A549 (cell line): ENCODE measurements at regions not wholly inside any gene's neighbourhood (a gene's known extent, or its start where the extent isn't known, plus 50 kb on each side); places are given as distances from the start of the nearest gene placed in this dataset.
A peak's percentile ranks its signal among the peaks of the same experiment; 100 is the strongest.

Source experiments
- ATAC-seq, 2 experiments: fragments of 200-7000 bp in 1 of 2; fragments of >200 bp in 1 of 2; cut with Nextera tagmentation in 1 of 2; cut with Tn5 transposase in 1 of 2; 3 replicates each; pipeline versions ENCODE4 v1.8.0 to v1.9.1; 2018 to 2020; ENCODE audit warnings: mild to moderate bottlenecking in 1 of 2, moderate library complexity in 1 of 2
- CTCF ChIA-PET: fragments of 300-600 bp; sonication (Branson Sonifier 250); formaldehyde crosslinking; extraction: SDS; loops from one replicate; lab custom pipeline; 2021; ENCODE audit warnings: antibody characterized with exemption, inconsistent platforms; lab: Yijun Ruan, JAX
- POLR2A ChIA-PET: fragments of 350-600 bp; formaldehyde crosslinking; extraction: SDS; loops from one replicate; lab custom pipeline; 2021; ENCODE audit warnings: antibody characterized with exemption, inconsistent platforms; lab: Yijun Ruan, JAX
- DNase-seq, 2 experiments: peaks; one replicate each; pipeline versions ENCODE4 v3.0.0 to v3.0.0-alpha.2; 2011 to 2016; ENCODE audit warnings: low read depth in 1 of 2, low spot score in 1 of 2
- FAIRE-seq: peaks from 2 replicates; lab custom pipeline; 2011; peaks lifted over from hg19 to GRCh38; lab: Jason Lieb, UNC
- H3K27ac ChIP-seq, 2 experiments: fragments of >200 bp; sonication (Bioruptor Twin); formaldehyde crosslinking; 3 replicates each; pipeline ENCODE4 v1.5.1; 2016 to 2017
- H3K4me1 ChIP-seq: fragments of >200 bp; sonication (Bioruptor Twin); formaldehyde crosslinking; 3 replicates; pipeline ENCODE4 v1.6.1; 2016
- H3K4me2 ChIP-seq: fragments of >200 bp; sonication (Bioruptor Twin); formaldehyde crosslinking; 3 replicates; pipeline ENCODE4 v1.6.1; 2016
- H3K4me3 ChIP-seq: fragments of >200 bp; sonication (Bioruptor Twin); formaldehyde crosslinking; 3 replicates; pipeline ENCODE4 v1.5.1; 2016
- H3K9me3 ChIP-seq: fragments of >200 bp; sonication (Bioruptor Twin); formaldehyde crosslinking; 3 replicates; pipeline ENCODE4 v1.6.1; 2016
- CHD2 ChIP-seq: fragments of 150-350 bp; IDR thresholded peaks from 2 replicates; pipeline ENCODE4 v1.6.1; 2014; ENCODE audit warnings: low read length; ENCODE audit not compliant: partially characterized antibody
- EHMT2 ChIP-seq: fragments of 200-600 bp; sonication (generic); IDR thresholded peaks from 2 replicates; pipeline ENCODE4 v1.6.1; 2016; ENCODE audit warnings: antibody characterized with exemption, low read depth, mild to moderate bottlenecking, moderate library complexity
- FOSB ChIP-seq: fragments of 250-450 bp; sonication (Bioruptor Pico); IDR thresholded peaks from 2 replicates; pipeline ENCODE4 v1.5.0; 2020; ENCODE audit warnings: mild to moderate bottlenecking, moderate library complexity
- FOSL2 ChIP-seq, 2 experiments: fragments of 450-650 bp in 1 of 2; fragments of >200 bp in 1 of 2; sonication (Bioruptor Twin) in 1 of 2; formaldehyde crosslinking; IDR thresholded peaks; 2 replicates each; pipeline versions ENCODE4 v1.5.0 to v1.6.1; 2016 to 2020; ENCODE audit warnings: mild to moderate bottlenecking in 1 of 2, moderate library complexity in 1 of 2
- HEYL ChIP-seq: fragments of 250-450 bp; sonication (Bioruptor Pico); IDR thresholded peaks from 2 replicates; pipeline ENCODE4 v1.8.0; 2021; ENCODE audit warnings: mild to moderate bottlenecking, moderate library complexity
- HOXA7 ChIP-seq: fragments of 250-450 bp; sonication (Bioruptor Pico); IDR thresholded peaks from 2 replicates; pipeline ENCODE4 v1.5.0; 2020; ENCODE audit warnings: mild to moderate bottlenecking, moderate library complexity
- HOXB13 ChIP-seq: fragments of 250-450 bp; sonication (Bioruptor Pico); IDR thresholded peaks from 2 replicates; pipeline ENCODE4 v1.5.0; 2020; ENCODE audit warnings: low read depth, mild to moderate bottlenecking, moderate library complexity
- JUN ChIP-seq, 2 experiments: fragments of >200 bp; sonication (Bioruptor Twin); formaldehyde crosslinking; IDR thresholded peaks; 2 replicates in 1 of 2; 3 replicates in 1 of 2; pipeline ENCODE4 v1.6.1; 2016 to 2017
- JUNB ChIP-seq: fragments of >200 bp; sonication (Bioruptor Twin); formaldehyde crosslinking; IDR thresholded peaks from 2 replicates; pipeline ENCODE4 v1.6.1; 2016
- MAFK ChIP-seq: fragments of 450-650 bp; IDR thresholded peaks from 2 replicates; pipeline ENCODE4 v1.6.1; 2014; ENCODE audit not compliant: partially characterized antibody
- NFE2L2 ChIP-seq: fragments of 150-350 bp; conservative IDR thresholded peaks from 2 replicates; pipeline ENCODE4 v1.6.1; 2014; ENCODE audit warnings: low read length
- RAD21 ChIP-seq, 2 experiments: fragments of >200 bp in 1 of 2; sonication (Bioruptor Twin) in 1 of 2; formaldehyde crosslinking in 1 of 2; IDR thresholded peaks in 1 of 2; conservative IDR thresholded peaks in 1 of 2; 2 replicates in 1 of 2; 3 replicates in 1 of 2; pipeline ENCODE4 v1.6.1; 2012 to 2018; ENCODE audit warnings: inconsistent platforms in 1 of 2
- RCOR1 ChIP-seq: fragments of 150-350 bp; IDR thresholded peaks from 2 replicates; pipeline ENCODE4 v1.6.1; 2014; ENCODE audit warnings: antibody characterized with exemption, low read length, low read depth
- TP53 ChIP-seq: fragments of 250-450 bp; sonication (Bioruptor Pico); IDR thresholded peaks from 2 replicates; pipeline ENCODE4 v1.5.0; 2021; ENCODE audit warnings: mild to moderate bottlenecking, moderate library complexity
- ZC3H11A ChIP-seq: fragments of 450-650 bp; IDR thresholded peaks from 2 replicates; pipeline ENCODE4 v1.6.1; 2014; ENCODE audit warnings: antibody characterized with exemption, mild to moderate bottlenecking
- ZNF302 ChIP-seq: fragments of 250-450 bp; sonication (Bioruptor Pico); IDR thresholded peaks from 2 replicates; pipeline ENCODE4 v1.9.0; 2021; ENCODE audit warnings: inconsistent platforms, mild to moderate bottlenecking, moderate library complexity
- ZSCAN20 ChIP-seq: fragments of 250-450 bp; sonication (Bioruptor Pico); IDR thresholded peaks from 2 replicates; pipeline ENCODE4 v1.8.0; 2022; ENCODE audit warnings: mild to moderate bottlenecking, moderate library complexity
- WGBS: methylation state at CpG from one replicate; pipeline ENCODE4 v1.1.6; 2017; ENCODE audit errors: missing lambda C conversion rate; 5-methylcytosine and 5-hydroxymethylcytosine counted together
- TF ChIP-seq, protein P1 (sequence below): IDR thresholded peaks from 2 replicates; pipeline ENCODE4 v1.6.1; 2012
- TF ChIP-seq, protein P2 (sequence below): fragments of >200 bp; sonication (Bioruptor Twin); formaldehyde crosslinking; IDR thresholded peaks from 3 replicates; pipeline ENCODE4 v1.5.1; 2016
- TF ChIP-seq, protein P3 (sequence below): fragments of 250-450 bp; sonication (Bioruptor Pico); IDR thresholded peaks from 2 replicates; pipeline ENCODE4 v1.5.0; 2020; ENCODE audit warnings: low read depth, mild to moderate bottlenecking, moderate library complexity
- TF ChIP-seq, protein P4 (sequence below): fragments of >200 bp; sonication (Bioruptor Twin); formaldehyde crosslinking; IDR thresholded peaks from 3 replicates; pipeline ENCODE4 v1.6.1; 2016
- TF ChIP-seq, protein P5 (sequence below): IDR thresholded peaks from 2 replicates; pipeline ENCODE4 v1.6.1; 2012

DNA sequence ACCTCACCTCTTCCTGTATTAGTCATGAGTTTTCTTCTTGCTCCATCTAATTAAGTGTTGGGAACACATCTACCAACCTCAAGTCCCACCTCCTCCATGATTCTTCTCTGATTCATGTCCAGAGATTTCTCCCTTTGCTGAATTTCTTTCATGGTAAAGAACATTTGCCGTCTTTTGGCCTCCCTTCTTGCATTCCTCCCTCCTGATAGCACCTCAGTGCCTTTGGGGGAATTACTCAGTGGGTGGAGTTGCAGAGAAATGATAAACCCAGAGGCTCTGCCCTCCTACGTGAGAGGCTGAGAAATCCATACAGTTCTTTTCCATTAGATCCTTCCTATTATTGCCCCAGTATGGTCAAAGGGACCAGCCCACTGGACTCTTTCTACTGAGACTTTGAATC lies 651.9 kb downstream of the SLC4A3 start:
- Histone ChIP-seq H3K9me3 (no peaks in the 10 kb centered on the region), H3K4me1 (peaks cover 52% of the 10 kb centered on the region), H3K4me3 (no peak overlapping the region), H3K27ac (peak overlapping the region; percentile 23 to 89; a peak in 5 of 6 replicates), H3K4me2 (peak overlapping the region; percentile 20; the same call in 2 of the 3 replicates)
- DNase-seq (peak; percentile 23 to 62), ATAC-seq (peak; percentile 18 to 31; a peak in 3 of 6 replicates), FAIRE-seq (no peak)
- ChIA-PET CTCF (no interaction called here), POLR2A (no interaction called here)
- 6% methylated on average over 2 of the region's 2 CpGs for WGBS
- peak; percentile 48; the same call in 1 of the 2 replicates for TF ChIP-seq JUNB
- 0 out of 5 replicates have a peak, but pooled peaks of 1 of the 2 experiments have one; percentile 2 for TF ChIP-seq RAD21 (conservative IDR thresholded peaks at IDR 0.05 in 1 of 2, IDR thresholded peaks at IDR 0.05 in 1 of 2)
- TF ChIP-seq NFE2L2: no peak
- no peak for TF ChIP-seq CHD2
- TF ChIP-seq FOSL2 (IDR thresholded peaks at IDR 0.05): no peak
- TF ChIP-seq FOSL2 (CRISPR knock-in tag; IDR thresholded peaks at IDR 0.05): peak; percentile 55
- TF ChIP-seq HOXA7 (CRISPR knock-in tag): no peak
- TF ChIP-seq RCOR1: no peak
- TF ChIP-seq JUN (IDR thresholded peaks at IDR 0.05): 0 out of 5 replicates have a peak, but pooled peaks of 1 of the 2 experiments have one; percentile 18
- TF ChIP-seq ZSCAN20 (CRISPR knock-in tag): no peak
- TF ChIP-seq, protein P1, sequence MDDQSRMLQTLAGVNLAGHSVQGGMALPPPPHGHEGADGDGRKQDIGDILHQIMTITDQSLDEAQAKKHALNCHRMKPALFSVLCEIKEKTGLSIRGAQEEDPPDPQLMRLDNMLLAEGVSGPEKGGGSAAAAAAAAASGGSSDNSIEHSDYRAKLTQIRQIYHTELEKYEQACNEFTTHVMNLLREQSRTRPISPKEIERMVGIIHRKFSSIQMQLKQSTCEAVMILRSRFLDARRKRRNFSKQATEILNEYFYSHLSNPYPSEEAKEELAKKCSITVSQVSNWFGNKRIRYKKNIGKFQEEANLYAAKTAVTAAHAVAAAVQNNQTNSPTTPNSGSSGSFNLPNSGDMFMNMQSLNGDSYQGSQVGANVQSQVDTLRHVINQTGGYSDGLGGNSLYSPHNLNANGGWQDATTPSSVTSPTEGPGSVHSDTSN: no peak
- TF ChIP-seq, protein P2, sequence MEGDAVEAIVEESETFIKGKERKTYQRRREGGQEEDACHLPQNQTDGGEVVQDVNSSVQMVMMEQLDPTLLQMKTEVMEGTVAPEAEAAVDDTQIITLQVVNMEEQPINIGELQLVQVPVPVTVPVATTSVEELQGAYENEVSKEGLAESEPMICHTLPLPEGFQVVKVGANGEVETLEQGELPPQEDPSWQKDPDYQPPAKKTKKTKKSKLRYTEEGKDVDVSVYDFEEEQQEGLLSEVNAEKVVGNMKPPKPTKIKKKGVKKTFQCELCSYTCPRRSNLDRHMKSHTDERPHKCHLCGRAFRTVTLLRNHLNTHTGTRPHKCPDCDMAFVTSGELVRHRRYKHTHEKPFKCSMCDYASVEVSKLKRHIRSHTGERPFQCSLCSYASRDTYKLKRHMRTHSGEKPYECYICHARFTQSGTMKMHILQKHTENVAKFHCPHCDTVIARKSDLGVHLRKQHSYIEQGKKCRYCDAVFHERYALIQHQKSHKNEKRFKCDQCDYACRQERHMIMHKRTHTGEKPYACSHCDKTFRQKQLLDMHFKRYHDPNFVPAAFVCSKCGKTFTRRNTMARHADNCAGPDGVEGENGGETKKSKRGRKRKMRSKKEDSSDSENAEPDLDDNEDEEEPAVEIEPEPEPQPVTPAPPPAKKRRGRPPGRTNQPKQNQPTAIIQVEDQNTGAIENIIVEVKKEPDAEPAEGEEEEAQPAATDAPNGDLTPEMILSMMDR: no peak

DNA sequence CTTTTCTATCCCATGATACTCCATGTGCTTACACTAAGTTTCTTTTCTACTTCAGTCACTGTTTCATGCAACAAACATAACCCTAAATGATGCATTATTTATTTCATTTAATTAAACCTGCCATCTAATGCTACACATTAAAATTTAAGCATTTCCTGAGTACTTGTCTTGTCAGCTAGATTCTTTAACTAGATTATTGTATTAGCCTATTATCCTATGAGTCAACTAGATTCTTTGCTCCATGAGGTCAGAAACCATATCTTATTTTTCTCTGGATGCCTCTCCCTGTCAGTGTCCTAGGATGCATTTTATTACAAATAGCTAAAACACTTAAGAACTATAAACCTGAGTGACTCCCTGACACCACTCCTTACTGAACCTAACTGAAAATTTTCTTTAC lies 652.4 kb downstream of the SLC4A3 start:
- ATAC-seq (no peak), FAIRE-seq (no peak), DNase-seq (no peak)
- CTCF ChIA-PET: no interaction called here
- H3K4me1 ChIP-seq: peaks cover 50% of the 10 kb centered on the region
- TF ChIP-seq NFE2L2 (no peak), MAFK (no peak), TP53 (no peak), HOXB13 (CRISPR knock-in tag) (no peak), HEYL (CRISPR knock-in tag) (no peak), ZSCAN20 (CRISPR knock-in tag) (no peak)
- TF ChIP-seq, protein P1: no peak
- TF ChIP-seq, protein P3, sequence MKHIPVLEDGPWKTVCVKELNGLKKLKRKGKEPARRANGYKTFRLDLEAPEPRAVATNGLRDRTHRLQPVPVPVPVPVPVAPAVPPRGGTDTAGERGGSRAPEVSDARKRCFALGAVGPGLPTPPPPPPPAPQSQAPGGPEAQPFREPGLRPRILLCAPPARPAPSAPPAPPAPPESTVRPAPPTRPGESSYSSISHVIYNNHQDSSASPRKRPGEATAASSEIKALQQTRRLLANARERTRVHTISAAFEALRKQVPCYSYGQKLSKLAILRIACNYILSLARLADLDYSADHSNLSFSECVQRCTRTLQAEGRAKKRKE: no peak
- H3K27ac ChIP-seq: peak overlapping the region; percentile 23 to 89; a peak in 5 of 6 replicates
- POLR2A ChIA-PET: interaction anchor here (1.0 kb wide), 1 partner anchor 51 kb away, joined by 3 read pairs; no protein-coding TSS in a partner anchor
- no peaks in the 10 kb centered on the region for H3K9me3 ChIP-seq
- H3K4me3 ChIP-seq: no peak overlapping the region
- H3K4me2 ChIP-seq: peak overlapping the region; percentile 20; the same call in 2 of the 3 replicates

DNA sequence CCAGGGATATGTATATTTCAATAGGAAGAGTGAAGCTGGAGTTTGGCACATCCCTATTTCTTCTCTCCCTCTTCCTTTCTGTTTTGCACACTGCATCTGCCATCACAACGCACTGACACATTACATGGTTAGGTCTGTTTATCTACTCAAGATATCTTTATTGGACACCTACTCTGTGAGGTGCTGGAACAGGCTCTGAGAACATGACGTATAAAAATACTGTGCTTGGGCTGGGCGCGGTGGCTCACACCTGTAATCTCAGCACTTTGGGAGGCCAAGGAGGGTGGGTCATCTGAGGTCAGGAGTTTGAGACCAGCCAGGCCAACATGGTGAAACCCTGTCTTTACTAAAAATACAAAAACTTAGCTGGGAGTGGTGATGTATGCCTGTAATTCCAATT lies 653.3 kb downstream of the SLC4A3 start:
- ATAC-seq (no peak), FAIRE-seq (no peak), DNase-seq (no peak)
- Histone ChIP-seq H3K4me1 (peaks cover 42% of the 10 kb centered on the region), H3K4me3 (no peak overlapping the region), H3K4me2 (no peak overlapping the region), H3K27ac (peak overlapping the region in 1 of 2 experiments; percentile 89; a peak in 3 of 6 replicates), H3K9me3 (no peaks in the 10 kb centered on the region)
- ChIA-PET POLR2A (interaction anchor here (1.0 kb wide), 1 partner anchor 52 kb away, joined by 3 read pairs; no protein-coding TSS in a partner anchor), CTCF (no interaction called here)
- WGBS: 99% methylated on average over 4 of the region's 4 CpGs
- TF ChIP-seq, protein P4, sequence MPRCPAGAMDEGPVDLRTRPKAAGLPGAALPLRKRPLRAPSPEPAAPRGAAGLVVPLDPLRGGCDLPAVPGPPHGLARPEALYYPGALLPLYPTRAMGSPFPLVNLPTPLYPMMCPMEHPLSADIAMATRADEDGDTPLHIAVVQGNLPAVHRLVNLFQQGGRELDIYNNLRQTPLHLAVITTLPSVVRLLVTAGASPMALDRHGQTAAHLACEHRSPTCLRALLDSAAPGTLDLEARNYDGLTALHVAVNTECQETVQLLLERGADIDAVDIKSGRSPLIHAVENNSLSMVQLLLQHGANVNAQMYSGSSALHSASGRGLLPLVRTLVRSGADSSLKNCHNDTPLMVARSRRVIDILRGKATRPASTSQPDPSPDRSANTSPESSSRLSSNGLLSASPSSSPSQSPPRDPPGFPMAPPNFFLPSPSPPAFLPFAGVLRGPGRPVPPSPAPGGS: no peak
- TF ChIP-seq, protein P3: no peak
- TF ChIP-seq EHMT2 (no peak), FOSL2 (IDR thresholded peaks at IDR 0.05) (no peak), FOSL2 (CRISPR knock-in tag; IDR thresholded peaks at IDR 0.05) (no peak), FOSB (CRISPR knock-in tag) (no peak), ZNF302 (no peak), ZC3H11A (no peak), RAD21 (conservative IDR thresholded peaks at IDR 0.05 in 1 of 2, IDR thresholded peaks at IDR 0.05 in 1 of 2) (no peak)
- TF ChIP-seq, protein P2: no peak
- TF ChIP-seq, protein P5, sequence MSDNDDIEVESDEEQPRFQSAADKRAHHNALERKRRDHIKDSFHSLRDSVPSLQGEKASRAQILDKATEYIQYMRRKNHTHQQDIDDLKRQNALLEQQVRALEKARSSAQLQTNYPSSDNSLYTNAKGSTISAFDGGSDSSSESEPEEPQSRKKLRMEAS: no peak
